GM12878 (cell line): ENCODE measurements at regions not wholly inside any gene's neighbourhood (a gene's known extent, or its start where the extent isn't known, plus 50 kb on each side); places are given as distances from the start of the nearest gene placed in this dataset.

ENCODE experiments used
- ATAC-seq: fragments of 200-7000 bp; cut with Tn5 transposase; 3 replicates; pipeline ENCODE4 v1.9.1; 2020; ENCODE audit warnings: mild to moderate bottlenecking, moderate library complexity
- BruUV-seq: library from RNA; stranded (reverse); fragments of 400-500 nt; replicated peaks from 2 replicates; lab custom pipeline; 2021; lab: Mats Ljungman, UMichigan
- CTCF ChIA-PET: fragments of 300-600 bp; sonication (Branson Sonifier 250); formaldehyde crosslinking; extraction: SDS; loops from one replicate; lab custom pipeline; 2021; ENCODE audit warnings: inconsistent platforms; lab: Yijun Ruan, JAX
- POLR2A ChIA-PET: fragments of 350-600 bp; formaldehyde crosslinking; extraction: SDS; loops from one replicate; lab custom pipeline; 2021; ENCODE audit warnings: inconsistent platforms; lab: Charles Lee
- RAD21 ChIA-PET: fragments of 300-600 bp; sonication (Branson Sonifier 250); formaldehyde crosslinking; loops from one replicate; lab custom pipeline; 2023; ENCODE audit warnings: antibody characterized with exemption; ENCODE audit not compliant: unreplicated experiment; lab: Charles Lee
- SMC1A ChIA-PET: fragments of 300-600 bp; sonication (Branson Sonifier 250); formaldehyde crosslinking; loops from one replicate; lab custom pipeline; 2023; ENCODE audit not compliant: unreplicated experiment, uncharacterized antibody; lab: Charles Lee
- DNase-seq: peaks from one replicate; pipeline ENCODE4 v3.0.0-alpha.2; 2011; ENCODE audit warnings: low read depth, low spot score
- FAIRE-seq: peaks from 3 replicates; lab custom pipeline; 2011; peaks lifted over from hg19 to GRCh38; lab: Jason Lieb, UNC
- H2AFZ ChIP-seq: 2 replicates; pipeline ENCODE4 v1.6.0; 2011; ENCODE audit warnings: low read depth, low read length, control low read depth; ENCODE audit not compliant: control insufficient read depth
- H3K27ac ChIP-seq: 2 replicates; pipeline ENCODE4 v1.5.1; 2011; ENCODE audit warnings: control low read depth; ENCODE audit not compliant: control insufficient read depth, insufficient read depth
- H3K27me3 ChIP-seq, 2 experiments: replicated peaks in 1 of 2; 2 replicates each; pipeline versions ENCODE4 v1.6.0 to v1.6.1; 2011; ENCODE audit warnings: low read length in 1 of 2; ENCODE audit not compliant: control insufficient read depth in 2 of 2, insufficient read depth in 2 of 2
- H3K36me3 ChIP-seq, 2 experiments: 2 replicates each; pipeline ENCODE4 v1.5.1; 2011; ENCODE audit warnings: low read length in 1 of 2; ENCODE audit not compliant: control insufficient read depth in 2 of 2, insufficient read depth in 2 of 2
- H3K4me1 ChIP-seq: 2 replicates; pipeline ENCODE4 v1.6.1; 2011; ENCODE audit warnings: mild to moderate bottlenecking, low read length, moderate library complexity, mixed read lengths; ENCODE audit not compliant: control insufficient read depth, insufficient read depth
- H3K4me2 ChIP-seq: 2 replicates; pipeline ENCODE4 v1.6.0; 2011; ENCODE audit warnings: control low read depth; ENCODE audit not compliant: control insufficient read depth, insufficient read depth
- H3K4me3 ChIP-seq: fragments of 200-600 bp; sonication (generic); 2 replicates; pipeline ENCODE4 v1.5.1; 2016
- H3K79me2 ChIP-seq: 2 replicates; pipeline ENCODE4 v1.6.0; 2011; ENCODE audit warnings: low read length; ENCODE audit not compliant: control insufficient read depth, insufficient read depth
- H3K9ac ChIP-seq: 2 replicates; pipeline ENCODE4 v1.8.0; 2011; ENCODE audit warnings: low read length, control low read depth, mixed read lengths; ENCODE audit not compliant: control insufficient read depth, insufficient read depth
- H3K9me3 ChIP-seq: replicated peaks from 3 replicates; pipeline ENCODE4 v1.5.1; 2011; ENCODE audit warnings: mild to moderate bottlenecking, low read length; ENCODE audit not compliant: control insufficient read depth, insufficient read depth
- H4K20me1 ChIP-seq: 2 replicates; pipeline ENCODE4 v1.6.0; 2011; ENCODE audit not compliant: control insufficient read depth, insufficient read depth
- ASH2L ChIP-seq: fragments of 300-600, 200-600 bp; sonication (generic); IDR thresholded peaks from 2 replicates; pipeline ENCODE4 v1.6.1; 2017; ENCODE audit warnings: low read depth, mild to moderate bottlenecking, borderline replicate concordance
- ATF3 ChIP-seq: IDR thresholded peaks from 2 replicates; pipeline ENCODE4 v1.6.1; 2011; ENCODE audit warnings: low read depth, mild to moderate bottlenecking, low read length, moderate library complexity, borderline replicate concordance; ENCODE audit errors: extremely low read depth
- CBX3 ChIP-seq: fragments of 200-600 bp; sonication (generic); IDR thresholded peaks from 2 replicates; pipeline ENCODE4 v1.6.1; 2016; ENCODE audit warnings: low read depth, borderline replicate concordance
- GATAD2B ChIP-seq: fragments of 450-650 bp; conservative IDR thresholded peaks from 2 replicates; pipeline ENCODE4 v1.6.1; 2017; ENCODE audit warnings: low read depth, mild to moderate bottlenecking, moderate library complexity
- IRF3 ChIP-seq: fragments of 450-650 bp; IDR thresholded peaks from 2 replicates; pipeline ENCODE4 v1.6.1; 2014; ENCODE audit warnings: mild to moderate bottlenecking
- PML ChIP-seq: IDR thresholded peaks from 2 replicates; pipeline ENCODE4 v1.6.1; 2012; ENCODE audit warnings: low read length, inconsistent platforms
- RB1 ChIP-seq: fragments of 450-650 bp; formaldehyde crosslinking; IDR thresholded peaks from 2 replicates; pipeline ENCODE4 v1.6.1; 2017; ENCODE audit warnings: mild to moderate bottlenecking, borderline replicate concordance
- USF1 ChIP-seq: IDR thresholded peaks from 2 replicates; pipeline ENCODE4 v1.6.1; 2011; ENCODE audit warnings: borderline replicate concordance, low read depth, mild to moderate bottlenecking, moderate library complexity, mixed read lengths, low read length; ENCODE audit not compliant: insufficient read depth; ENCODE audit errors: extremely low read length
- ZBED1 ChIP-seq: IDR thresholded peaks from 2 replicates; pipeline ENCODE4 v1.6.1; 2016; ENCODE audit warnings: borderline replicate concordance
- ZSCAN29 ChIP-seq: fragments of 450-650 bp; IDR thresholded peaks from 2 replicates; pipeline ENCODE4 v1.6.1; 2017; ENCODE audit warnings: mild to moderate bottlenecking, moderate library complexity
- WGBS: methylation state at CpG from one replicate; pipeline ENCODE4 v1.1.6; 2016; ENCODE audit warnings: low lambda C conversion rate; ENCODE audit not compliant: insufficient replicate concordance, insufficient coverage; ENCODE audit errors: missing lambda C conversion rate; 5-methylcytosine and 5-hydroxymethylcytosine counted together
- in situ Hi-C: fragments of 300-500 bp; cut with MboI; formaldehyde crosslinking; loops from 9 replicates; pipeline ENCODE4 v1.14.3; 2018; ENCODE audit warnings: mixed read lengths
- intact Hi-C: fragments of 100-400 bp; cut with micrococcal nuclease; formaldehyde crosslinking; loops from one replicate; pipeline ENCODE4 v1.14.2; 2022; ENCODE audit not compliant: unreplicated experiment

- Histone ChIP-seq H3K4me1 (no peaks in the 10 kb centered on the region), H3K27ac (no peak overlapping the region), H3K4me2 (no peak overlapping the region), H3K9me3 (no peaks in the 10 kb centered on the region), H3K79me2 (no peaks in the 10 kb centered on the region), H3K36me3 (no peaks in the 10 kb centered on the region), H3K27me3 (no peaks in the 10 kb centered on the region), H3K9ac (no peak overlapping the region), H4K20me1 (no peaks in the 10 kb centered on the region), H3K4me3 (no peak overlapping the region), H2AFZ (no peak overlapping the region)
- WGBS: 59% methylated on average over 4 of the region's 4 CpGs
- FAIRE-seq (no peak), DNase-seq (no peak), ATAC-seq (no peak)
- in situ Hi-C loops: no loop called here
- RAD21 ChIA-PET: no interaction called here
- POLR2A ChIA-PET: no interaction called here
- SMC1A ChIA-PET: no interaction called here
- no peak for TF ChIP-seq RB1
- TF ChIP-seq ASH2L: no peak
- TF ChIP-seq ATF3: no peak
- no peak for TF ChIP-seq IRF3
- TF ChIP-seq GATAD2B: no peak
- TF ChIP-seq ZSCAN29: no peak
- no peak for TF ChIP-seq ZBED1
- no peak for TF ChIP-seq USF1
- no peak for TF ChIP-seq PML
- no peak for TF ChIP-seq CBX3
- intact Hi-C loops: no loop called here
- CTCF ChIA-PET: no interaction called here
- no TSS peak for BruUV-seq
Measured at GRCh38 chr7:153247926-153248325, 488.4 kb downstream of the ACTR3B start.
